ENCODE measurements at regions not wholly inside any gene's neighbourhood (a gene's known extent, or its start where the extent isn't known, plus 50 kb on each side); places are given as distances from the start of the nearest gene placed in this dataset.

DNA sequence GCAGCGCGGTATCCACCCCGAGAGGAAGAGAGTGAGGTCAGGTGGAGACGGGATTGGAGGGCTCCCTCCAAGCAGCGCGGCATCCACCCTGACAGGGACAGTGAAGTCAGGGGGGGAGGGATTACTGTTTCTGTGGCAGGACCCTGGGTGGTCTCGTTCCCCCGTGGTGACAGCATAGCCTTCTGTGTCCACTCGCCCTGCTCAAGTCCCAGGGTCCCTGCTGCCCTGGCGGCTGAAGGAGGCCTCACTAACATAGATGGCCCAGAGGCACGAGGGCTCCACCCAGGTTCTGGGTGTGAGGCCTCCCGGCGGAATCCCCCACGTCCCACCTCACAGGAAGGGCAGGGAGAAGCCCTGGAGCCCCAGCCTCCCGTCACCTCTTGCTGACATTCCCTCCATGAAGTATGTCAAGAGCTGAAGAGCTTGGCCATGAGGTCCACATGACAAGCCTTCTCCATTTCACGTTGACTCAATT lies 636.1 kb downstream of the BRD1 start:
- H3K4me3 ChIP-seq = no peak overlapping the region
- TF ChIP-seq, protein P1, sequence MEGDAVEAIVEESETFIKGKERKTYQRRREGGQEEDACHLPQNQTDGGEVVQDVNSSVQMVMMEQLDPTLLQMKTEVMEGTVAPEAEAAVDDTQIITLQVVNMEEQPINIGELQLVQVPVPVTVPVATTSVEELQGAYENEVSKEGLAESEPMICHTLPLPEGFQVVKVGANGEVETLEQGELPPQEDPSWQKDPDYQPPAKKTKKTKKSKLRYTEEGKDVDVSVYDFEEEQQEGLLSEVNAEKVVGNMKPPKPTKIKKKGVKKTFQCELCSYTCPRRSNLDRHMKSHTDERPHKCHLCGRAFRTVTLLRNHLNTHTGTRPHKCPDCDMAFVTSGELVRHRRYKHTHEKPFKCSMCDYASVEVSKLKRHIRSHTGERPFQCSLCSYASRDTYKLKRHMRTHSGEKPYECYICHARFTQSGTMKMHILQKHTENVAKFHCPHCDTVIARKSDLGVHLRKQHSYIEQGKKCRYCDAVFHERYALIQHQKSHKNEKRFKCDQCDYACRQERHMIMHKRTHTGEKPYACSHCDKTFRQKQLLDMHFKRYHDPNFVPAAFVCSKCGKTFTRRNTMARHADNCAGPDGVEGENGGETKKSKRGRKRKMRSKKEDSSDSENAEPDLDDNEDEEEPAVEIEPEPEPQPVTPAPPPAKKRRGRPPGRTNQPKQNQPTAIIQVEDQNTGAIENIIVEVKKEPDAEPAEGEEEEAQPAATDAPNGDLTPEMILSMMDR (IDR thresholded peaks at IDR 0.05) = no peak
- TF ChIP-seq POLR2A (IDR thresholded peaks at IDR 0.05) = no peak
- H3K27me3 ChIP-seq = no peaks in the 10 kb centered on the region
- WGBS, 4 donors = 70 to 84% (median 80%) methylated on average over 14 to 16 of the region's 16 CpGs
- no peak overlapping the region for H3K27ac ChIP-seq
- no peaks in the 10 kb centered on the region for H3K36me3 ChIP-seq (replicated peaks in 1 of 2)
- H3K4me1 ChIP-seq (replicated peaks in 1 of 2) = no peaks in the 10 kb centered on the region
- DNase-seq = no peak
- intact Hi-C loops (cut with DNase I) = no loop called here
- no peaks in the 10 kb centered on the region for H3K9me3 ChIP-seq (replicated peaks in 1 of 3)

DNA sequence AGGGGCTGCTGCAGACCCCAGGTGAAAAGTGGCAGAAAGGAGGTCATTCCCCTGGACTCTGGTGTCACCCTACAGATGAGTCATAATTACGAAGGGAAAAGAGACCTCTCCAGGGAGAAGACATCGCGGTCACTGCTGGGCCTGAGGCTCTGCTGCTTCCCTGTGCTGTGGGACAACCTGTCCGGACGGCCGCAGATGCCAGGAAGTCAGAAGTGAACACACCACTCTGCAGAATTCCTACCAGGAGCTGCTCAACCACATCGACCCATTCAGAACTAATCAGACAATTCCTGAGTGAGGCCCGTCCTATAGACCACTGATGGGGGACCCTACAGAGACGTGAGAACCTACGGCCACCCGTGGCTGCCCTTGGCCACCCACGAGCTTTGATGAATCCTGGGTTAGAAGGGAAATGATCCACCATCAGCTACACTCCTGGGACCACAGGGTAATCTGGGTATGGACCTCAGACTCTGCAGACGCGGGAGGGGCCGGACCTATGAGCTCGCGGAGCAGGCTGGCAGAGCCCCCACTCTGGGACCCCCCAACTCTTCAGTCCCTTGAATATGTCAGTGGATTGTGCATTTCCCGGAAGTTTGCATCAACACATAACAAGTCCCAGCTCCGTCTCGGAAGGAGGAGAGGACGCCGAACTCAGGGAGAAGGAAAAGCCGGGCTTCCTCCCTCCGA lies 636.7 kb downstream of the BRD1 start:
- H3K27me3 ChIP-seq = no peaks in the 10 kb centered on the region
- WGBS, 4 donors = 82 to 85% (median 83%) methylated on average over 16 to 24 of the region's 24 CpGs
- no peak overlapping the region for H3K27ac ChIP-seq
- intact Hi-C loops (cut with DNase I) = no loop called here
- no peak overlapping the region for H3K4me3 ChIP-seq
- no peak for TF ChIP-seq POLR2A (IDR thresholded peaks at IDR 0.05)
- TF ChIP-seq, protein P1 (IDR thresholded peaks at IDR 0.05) = no peak
- no peaks in the 10 kb centered on the region for H3K4me1 ChIP-seq (replicated peaks in 1 of 2)
- no peaks in the 10 kb centered on the region for H3K36me3 ChIP-seq (replicated peaks in 1 of 2)
- no peaks in the 10 kb centered on the region for H3K9me3 ChIP-seq (replicated peaks in 1 of 3)
- DNase-seq = no peak

DNA sequence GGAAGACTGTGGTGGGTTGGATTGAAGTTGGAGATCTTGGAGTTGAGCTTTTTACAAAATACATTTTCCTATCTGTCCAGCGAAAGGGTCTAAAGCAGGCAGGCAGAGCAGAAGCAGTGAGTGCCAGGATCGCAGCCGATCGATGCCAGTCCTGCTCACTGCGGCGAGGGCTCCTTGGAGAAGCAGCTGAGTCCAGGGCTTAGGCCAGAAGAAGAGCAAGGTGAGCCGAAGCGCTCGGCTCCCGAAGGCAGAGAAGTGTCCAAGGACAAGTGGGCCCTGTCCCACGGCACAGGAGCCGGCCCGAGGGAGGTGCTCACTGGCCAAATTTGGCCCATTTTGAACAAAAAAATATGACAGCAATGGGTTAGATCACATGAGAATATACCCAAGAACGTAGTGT lies 637.8 kb downstream of the BRD1 start:
- 76 to 88% (median 82%) methylated on average over 14 of the region's 14 CpGs for WGBS, 4 donors
- TF ChIP-seq, protein P1 (IDR thresholded peaks at IDR 0.05) = no peak
- no peak for TF ChIP-seq POLR2A (IDR thresholded peaks at IDR 0.05)
- Histone ChIP-seq H3K36me3 (replicated peaks in 1 of 2) (no peaks in the 10 kb centered on the region), H3K27me3 (no peaks in the 10 kb centered on the region), H3K27ac (no peak overlapping the region), H3K4me1 (replicated peaks in 1 of 2) (no peaks in the 10 kb centered on the region), H3K4me3 (no peak overlapping the region), H3K9me3 (replicated peaks in 1 of 3) (no peaks in the 10 kb centered on the region)
- intact Hi-C loops (cut with DNase I) = no loop called here
- no peak for DNase-seq

DNA sequence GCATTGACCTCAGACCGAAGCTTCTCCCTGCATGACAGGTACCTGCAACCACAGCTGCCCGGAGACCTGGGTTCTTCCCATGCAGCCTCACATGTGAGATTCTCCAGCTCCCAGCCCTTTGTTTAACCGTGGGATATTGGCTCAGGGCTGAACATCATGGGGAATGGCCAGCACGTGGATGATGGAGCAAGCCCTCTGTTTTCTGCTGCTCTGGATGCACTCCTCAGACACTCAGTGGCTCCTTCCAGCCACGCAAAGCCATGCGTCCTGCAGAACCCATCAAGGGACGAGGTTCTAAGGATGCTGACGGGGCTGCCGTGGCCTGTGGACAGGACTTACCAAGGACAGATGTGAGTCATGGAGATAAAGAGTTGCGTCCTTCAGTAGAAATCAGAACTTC lies 639.1 kb downstream of the BRD1 start:
- no peaks in the 10 kb centered on the region for H3K9me3 ChIP-seq (replicated peaks in 1 of 3)
- TF ChIP-seq, protein P1 (IDR thresholded peaks at IDR 0.05) = no peak
- TF ChIP-seq POLR2A (IDR thresholded peaks at IDR 0.05) = no peak
- H3K36me3 ChIP-seq (replicated peaks in 1 of 2) = no peaks in the 10 kb centered on the region
- no peak overlapping the region for H3K27ac ChIP-seq
- no peak for DNase-seq
- WGBS, 4 donors = 64 to 70% (median 65%) methylated on average over 9 to 10 of the region's 10 CpGs
- no peaks in the 10 kb centered on the region for H3K4me1 ChIP-seq (replicated peaks in 1 of 2)
- intact Hi-C loops (cut with DNase I) = no loop called here
- H3K4me3 ChIP-seq = no peak overlapping the region
- no peaks in the 10 kb centered on the region for H3K27me3 ChIP-seq

Measured in adrenal gland (tissue), 9 donors.